ENCODE measurements at regions not wholly inside any gene's neighbourhood (a gene's known extent, or its start where the extent isn't known, plus 50 kb on each side); places are given as distances from the start of the nearest gene placed in this dataset.

DNA sequence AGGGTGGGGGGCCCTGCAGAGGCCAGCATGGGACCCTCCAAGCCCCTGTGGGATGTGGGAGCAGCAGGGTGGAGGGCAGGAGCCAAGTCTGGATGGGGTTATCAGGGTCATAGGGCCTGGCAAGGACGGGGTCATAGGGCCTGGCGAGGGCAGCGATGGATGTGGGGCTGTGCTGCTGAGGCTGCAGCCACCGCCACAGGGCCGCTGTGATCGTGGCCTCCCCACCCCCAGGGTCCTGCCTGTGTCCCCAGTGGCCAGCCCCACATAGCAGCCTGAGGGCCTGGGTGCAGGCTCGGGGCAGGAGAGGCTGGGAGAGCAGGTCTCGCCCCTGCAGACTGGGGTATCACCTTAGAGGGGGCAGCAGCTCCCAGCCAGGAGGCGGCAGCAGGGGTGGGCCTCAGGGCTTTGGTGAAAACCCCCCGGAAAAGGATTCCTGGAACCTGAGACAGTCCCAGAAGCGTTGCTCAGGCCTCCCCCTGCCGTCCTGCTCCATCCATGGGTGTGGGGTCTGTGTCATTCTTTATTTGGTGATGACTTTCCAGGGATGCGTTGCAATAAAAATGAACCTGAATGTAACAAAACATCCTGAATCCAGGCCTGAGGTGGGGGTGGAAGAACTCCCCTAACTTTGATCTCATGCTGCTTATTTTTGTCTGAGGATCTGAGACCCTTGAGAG lies 107.3 kb upstream of the SHH start:
- DNase-seq (ENCODE audit: low read depth) = no peak

DNA sequence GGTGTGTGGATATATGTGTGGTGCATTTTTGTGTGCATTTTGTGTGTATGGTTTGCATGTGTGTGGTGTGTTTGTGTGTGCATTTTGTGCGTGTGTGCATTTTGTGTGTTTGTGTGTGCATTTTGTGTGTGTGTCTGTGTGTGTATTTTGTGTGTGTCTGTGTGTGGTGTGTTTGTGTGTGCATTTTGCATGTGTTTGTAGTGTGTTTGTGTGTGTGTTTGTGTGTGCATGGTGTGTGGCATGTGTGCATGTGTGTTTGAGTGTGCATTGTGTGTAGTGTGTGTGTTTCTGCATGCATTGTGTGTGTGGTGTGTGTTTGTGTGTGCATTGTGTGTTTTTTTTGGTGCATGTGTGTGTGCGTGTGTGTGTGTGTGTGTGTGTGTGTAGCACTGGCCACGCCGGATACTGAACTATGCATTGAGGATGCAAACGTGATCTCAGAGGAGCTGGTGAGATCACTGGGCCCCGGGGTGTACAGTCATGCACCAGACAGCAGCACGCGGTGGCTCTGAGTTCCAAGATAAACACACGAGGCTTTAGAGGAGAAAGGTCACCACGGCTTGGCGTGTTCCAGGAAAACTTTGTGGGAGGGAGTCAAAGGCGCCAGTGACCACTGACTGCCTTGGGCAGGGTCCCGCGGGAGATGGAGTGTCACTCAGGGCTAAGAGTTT lies 106.6 kb upstream of the SHH start:
- DNase-seq (ENCODE audit: low read depth) = peak; percentile 1

DNA sequence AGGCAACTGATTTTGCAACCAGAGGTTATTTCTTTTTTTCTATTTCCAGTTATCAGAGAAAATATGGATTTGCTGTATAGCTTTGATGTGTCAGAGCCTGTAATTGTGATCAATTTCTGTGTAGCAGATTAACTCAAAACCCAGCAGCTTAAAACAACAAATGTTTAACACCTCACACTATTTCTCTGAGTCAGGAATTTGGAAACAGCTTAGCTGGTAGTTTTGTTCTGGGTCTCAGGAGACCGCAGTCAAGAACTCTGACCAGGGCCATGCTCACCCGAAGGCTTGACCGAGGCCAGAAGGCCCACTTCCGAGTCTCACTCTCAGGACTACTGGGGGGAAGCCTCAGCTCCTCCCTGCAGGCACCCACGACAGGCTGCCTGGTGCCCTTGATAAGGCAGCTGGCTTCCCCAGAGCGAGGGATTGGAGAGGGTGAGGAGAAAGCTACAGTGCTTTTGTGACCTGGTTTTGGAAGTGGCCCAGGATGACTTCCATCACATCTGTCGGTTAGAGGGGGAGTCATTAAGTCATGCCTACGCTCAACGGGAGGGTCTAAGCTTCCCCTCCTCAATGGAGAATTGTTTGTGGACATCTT lies 105.7 kb upstream of the SHH start:
- no peak for DNase-seq (ENCODE audit: low read depth)

DNA sequence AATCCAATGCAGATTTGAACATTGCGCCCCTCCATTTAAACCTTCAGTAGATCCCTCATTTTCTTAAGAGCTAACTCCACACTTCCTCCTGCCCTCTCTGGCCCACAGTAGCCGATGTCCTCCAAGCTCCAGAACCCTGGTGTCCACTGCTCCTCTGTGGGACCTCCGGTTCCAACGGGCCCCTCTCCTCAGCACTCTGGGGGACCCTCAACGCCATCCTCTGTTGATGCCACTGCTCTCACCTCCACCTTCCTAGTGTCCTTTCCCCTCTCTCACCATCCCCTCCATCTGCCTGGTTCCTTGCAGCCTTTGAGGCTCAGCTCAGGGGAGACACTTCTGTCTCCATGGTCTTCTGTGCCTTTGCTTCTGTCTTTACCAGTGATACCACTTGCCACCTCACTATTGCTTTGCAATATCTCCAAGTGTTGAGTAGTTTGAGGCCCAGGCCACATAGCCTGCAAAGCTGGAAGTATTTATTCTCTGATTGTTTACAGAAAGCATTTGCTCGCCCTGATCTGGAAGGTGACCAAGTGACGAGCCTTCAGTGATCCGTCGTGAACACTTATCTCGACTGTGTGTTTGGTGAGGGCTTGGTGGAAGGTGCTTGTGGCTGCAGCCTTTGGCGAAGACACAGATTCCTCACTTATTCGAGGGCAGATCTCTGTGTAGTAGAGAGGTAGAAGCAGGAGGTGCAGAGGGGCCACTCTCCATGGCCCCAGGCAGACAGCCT lies 104.8 kb upstream of the SHH start:
- DNase-seq (ENCODE audit: low read depth) = no peak

DNA sequence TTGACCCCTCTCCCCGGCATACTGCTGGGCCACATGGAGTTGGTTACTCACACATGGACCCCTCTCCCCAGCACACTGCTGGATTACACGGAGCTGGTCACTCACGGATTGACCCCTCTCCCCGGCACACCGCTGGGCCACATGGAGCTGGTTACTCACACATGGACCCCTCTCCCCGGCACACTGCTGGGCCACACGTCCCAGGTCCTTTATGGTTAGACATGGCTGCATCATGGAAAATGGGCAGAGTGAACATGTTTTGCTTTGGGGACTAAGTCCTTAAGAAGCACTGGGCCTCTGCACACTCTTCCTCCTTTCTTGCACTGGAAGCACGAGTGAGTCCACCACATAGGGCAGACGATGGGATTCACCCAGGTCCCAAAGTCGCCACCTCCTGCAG lies 102.1 kb upstream of the SHH start:
- no peak for DNase-seq (ENCODE audit: low read depth)

DNA sequence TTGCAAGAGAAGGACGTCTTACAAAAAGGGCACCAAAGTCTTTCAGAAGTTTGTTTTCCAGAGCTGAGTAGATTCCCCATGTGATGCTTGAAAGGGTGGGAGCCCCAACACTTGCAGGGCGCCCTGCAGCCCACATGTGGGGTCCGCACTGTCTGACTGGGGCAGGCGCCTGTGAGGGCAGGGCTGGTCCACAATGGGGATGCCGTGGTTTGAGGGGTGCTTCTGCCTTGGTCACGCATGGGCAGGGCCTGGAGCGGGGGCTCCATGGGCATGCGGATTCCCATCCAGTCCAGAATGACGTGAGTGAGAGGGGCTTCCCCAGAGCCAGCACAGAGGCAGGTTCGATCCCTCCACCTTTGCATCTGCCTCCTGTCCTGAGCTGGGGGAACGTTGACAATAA lies 101.5 kb upstream of the SHH start:
- DNase-seq (ENCODE audit: low read depth) = no peak

DNA sequence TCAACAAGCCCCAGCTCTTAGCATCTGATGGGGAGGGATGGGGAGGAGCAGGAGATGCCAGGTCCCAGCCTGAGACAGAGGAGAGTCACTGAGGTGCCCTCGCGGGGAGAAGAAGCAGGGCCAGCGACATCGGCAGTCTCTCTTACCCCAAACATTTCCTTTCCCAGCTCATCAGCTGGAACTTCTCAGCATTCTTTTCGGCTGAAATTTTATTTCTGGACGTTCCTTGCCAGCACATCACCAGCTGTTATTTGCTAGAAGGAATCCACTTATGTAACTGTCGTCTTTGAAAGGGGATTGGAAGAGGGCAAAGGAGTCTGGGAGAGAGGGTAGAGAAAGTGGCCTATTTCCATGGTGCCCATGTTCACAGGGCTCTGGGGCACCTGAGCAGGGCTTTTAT lies 101.0 kb upstream of the SHH start:
- DNase-seq (ENCODE audit: low read depth) = no peak

DNA sequence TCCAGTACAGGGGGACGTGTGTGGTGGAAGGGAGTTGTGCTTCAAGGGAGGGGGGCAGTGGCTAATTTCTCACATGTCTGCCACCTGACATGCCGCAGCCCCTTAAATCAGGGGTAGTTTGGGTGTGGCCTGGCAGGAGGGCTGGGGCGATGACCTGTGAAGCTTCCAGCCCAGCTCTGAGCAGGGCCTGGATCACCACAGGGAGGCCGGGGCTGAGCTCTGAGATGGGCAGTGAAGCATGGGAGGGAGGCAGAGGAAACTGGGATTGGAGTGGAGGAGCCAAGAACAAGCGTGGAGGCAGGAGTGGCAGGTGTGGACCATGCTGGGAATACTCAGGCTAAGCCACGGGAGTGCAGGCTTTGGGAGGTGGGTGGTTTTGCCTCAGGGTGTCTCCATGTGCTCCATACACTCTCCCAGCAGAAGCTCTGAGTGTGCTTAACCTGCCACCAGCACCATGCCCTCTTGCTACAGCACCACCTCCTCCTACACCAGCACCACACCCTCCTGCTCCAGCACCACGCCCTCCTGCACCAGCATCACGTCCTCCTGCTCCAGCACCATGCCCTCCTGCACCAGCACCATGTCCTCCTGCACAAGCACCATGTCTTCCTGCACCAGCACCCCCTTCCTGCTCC lies 99.3 kb upstream of the SHH start:
- no peak for DNase-seq (ENCODE audit: low read depth)

DNA sequence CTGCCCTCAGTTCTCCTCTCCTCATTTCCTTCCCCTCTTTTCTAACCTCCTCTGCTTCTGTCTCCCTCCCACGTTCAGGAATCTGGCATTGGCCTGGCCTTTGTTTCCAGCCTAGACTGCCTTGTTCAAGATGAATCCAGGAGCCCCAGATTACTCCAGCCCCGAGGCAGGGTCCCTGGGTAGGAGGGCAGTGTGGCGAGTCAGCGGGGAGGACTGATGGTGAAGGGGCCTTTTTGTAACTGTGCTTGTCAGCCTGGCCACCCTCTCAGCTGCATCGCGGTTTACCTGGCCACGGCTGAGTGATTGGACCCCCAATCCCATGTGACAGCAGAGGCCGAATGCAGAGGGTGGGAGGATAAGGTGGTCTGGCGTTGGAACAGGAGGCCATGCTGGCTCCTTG lies 96.1 kb upstream of the SHH start:
- DNase-seq (ENCODE audit: low read depth) = no peak

DNA sequence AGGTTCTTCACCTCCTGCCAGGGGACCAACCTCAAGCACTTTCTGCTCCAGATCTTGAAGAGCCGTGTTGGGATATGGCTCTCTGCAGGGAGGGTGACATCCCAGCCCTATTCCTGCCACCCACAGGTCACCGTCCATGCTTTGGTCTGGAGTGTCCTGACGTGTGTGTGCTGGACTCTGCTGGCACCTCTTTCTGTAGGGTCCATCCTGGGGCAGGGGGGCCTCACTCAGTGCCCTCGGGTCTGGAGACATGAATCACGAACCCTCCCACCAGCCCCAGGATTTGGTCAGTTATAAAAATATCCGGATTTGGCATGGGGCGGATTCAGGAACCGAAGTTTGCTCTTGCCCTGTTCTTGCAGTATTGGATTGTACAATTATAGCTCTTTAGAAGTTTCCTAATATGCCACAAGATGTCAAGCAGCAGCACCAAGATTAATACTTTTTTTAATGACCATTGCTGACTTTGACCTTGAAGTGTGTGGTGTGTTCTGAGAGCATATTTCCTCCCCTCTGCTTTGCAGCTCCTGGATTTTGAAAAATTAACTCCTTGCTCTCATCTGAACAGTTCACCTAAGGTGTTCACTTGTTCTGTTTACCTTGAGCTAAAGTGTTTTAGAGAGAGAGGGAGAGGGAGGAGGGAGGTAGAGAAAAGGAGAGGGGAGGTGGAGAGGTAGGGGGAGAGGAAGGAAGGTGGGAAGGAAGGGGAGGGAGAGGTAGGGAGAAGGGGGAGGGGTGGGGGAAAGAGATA lies 95.4 kb upstream of the SHH start:
- no peak for DNase-seq (ENCODE audit: low read depth)

DNA sequence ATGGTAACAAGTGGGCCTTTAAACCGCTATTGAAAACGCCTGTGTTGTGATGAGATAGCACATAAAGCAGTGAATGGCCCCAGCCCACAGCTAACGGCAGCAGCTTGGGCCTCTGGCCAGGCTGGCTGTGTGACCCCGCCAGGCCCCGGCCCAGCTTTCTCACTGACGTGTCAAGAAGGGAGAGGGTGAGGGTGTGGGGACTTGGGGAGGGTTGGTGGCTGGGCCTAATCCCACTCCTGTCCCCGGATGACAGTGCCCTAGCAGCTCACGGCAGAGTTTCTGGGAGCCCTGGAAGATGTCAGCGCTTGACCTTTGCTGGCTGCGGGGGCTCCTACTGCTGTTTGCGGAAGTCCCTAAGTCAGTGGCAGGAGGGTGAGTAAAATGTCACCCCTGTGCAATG lies 88.9 kb upstream of the SHH start:
- DNase-seq (ENCODE audit: low read depth) = no peak

DNA sequence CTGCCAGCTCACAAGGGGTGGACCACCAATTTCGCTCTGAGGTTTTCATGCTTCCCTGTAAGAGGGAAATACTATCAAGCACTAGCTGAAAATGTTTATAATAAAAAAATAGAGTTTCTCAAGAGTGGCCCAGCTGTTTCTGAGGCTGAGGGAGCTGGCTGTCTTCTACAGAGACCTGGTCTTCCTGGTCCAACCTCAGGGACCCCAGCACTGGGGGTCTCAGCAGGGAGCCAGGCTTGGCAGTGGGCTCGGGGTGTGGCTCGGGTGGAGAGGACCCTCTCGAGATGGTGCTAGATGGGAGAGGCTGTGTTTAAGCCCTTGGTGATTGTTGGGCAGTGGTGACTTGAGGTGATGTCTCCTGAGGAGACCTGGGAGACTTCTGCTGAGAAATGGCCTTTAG lies 87.3 kb upstream of the SHH start:
- DNase-seq (ENCODE audit: low read depth) = no peak

DNA sequence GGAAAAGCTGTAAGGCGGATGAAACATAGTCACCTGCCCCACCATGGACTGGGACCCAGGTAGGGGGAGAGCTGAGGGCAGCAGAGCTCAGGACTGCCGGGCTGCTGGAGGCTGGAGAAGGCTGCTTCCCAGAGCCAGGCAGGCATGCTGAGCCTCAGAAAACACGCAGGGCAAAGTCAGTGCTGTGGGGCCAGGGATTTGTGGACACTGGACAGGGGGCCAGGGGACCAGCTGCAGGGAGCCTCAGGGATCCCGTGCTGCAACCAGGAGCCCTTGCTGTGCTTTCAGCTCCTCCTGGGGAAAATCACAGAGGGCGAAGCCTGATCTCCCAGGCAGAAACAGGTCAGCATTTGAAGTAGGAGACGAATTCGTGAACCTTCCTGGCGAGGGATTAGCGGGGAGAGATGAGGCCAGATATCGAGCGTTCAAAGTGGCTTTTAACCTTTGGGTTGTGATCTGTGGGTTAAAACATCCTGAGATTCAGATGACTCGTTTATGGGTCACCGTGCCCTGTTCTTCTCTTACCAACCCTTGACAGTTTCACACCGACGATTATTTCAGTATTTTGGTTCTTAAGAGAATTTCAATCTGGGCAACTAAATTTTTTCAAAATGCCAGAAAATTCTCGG lies 85.6 kb upstream of the SHH start:
- DNase-seq (ENCODE audit: low read depth) = no peak

DNA sequence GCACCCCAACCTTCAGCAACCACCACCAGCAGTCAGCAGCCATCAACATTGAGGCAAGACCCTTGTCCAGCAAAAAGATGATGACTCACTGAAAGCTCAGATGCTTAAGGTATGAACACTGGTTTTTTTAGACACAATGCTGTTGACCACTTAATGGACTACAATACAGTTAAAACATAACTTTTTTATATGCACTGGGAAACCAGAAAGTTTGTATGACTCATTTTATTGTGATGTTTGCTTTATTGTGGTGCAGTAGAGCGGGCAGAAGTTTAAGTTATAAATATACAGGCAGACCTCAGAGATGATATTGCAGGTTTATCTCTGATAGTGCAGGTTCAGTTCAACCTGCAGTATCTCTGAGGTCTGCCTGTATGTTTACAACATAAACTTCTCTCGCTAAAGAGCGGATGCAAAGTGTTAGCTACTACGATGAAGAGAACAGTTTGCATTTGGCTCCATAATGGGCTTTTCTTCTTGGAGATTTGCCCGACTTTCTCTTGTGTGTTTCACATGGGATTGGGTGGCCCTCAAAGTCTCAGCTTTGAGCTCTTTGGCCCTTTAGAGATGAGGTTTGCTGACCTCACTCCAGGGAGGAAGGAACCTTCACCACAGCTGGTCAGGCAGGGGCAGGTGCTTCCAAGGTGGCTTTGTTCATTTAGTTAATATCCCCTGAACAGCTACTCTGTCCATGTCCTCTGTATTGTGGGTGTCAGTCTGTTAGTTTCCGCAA lies 84.4 kb upstream of the SHH start:
- no peak for DNase-seq (ENCODE audit: low read depth)

DNA sequence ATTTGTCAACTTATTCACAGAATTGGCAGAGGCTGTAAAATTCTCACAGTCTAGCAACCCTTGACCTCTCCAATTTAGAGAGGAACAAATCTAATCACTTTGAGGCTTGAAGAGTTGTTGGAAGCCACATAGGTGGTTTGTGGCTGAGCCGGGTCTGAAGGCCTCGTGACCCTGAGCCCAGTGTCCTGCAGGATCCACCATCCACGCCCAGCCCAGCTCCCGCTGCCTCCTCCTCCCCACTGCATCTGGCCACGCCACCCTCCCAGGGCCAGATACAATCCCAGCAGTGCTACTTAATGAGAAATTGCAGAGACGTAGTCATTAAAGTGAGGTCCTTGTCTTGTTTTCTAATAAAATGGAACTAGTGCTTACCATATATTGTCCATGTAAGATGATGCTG lies 81.4 kb upstream of the SHH start:
- no peak for DNase-seq (ENCODE audit: low read depth)

DNA sequence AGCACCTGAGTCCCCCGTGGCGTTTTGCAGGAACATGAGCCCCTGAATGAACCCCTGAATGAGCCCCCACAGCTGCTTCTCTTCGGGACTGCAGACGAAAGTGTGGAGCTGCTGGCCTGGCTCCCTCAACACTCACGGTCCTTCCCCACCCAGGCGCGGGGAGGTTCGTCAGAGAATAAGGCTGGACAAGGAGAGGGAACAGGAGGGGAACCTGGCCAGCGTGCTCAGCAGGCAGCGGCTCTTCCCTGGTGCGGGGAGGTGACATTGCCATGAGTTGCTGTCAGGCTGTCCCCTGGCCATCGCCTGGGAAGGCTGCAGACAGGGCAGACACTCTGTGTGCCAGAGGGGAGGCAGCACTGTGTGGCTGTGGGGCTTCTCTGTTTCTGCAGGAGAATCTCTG lies 80.9 kb upstream of the SHH start:
- no peak for DNase-seq (ENCODE audit: low read depth)

DNA sequence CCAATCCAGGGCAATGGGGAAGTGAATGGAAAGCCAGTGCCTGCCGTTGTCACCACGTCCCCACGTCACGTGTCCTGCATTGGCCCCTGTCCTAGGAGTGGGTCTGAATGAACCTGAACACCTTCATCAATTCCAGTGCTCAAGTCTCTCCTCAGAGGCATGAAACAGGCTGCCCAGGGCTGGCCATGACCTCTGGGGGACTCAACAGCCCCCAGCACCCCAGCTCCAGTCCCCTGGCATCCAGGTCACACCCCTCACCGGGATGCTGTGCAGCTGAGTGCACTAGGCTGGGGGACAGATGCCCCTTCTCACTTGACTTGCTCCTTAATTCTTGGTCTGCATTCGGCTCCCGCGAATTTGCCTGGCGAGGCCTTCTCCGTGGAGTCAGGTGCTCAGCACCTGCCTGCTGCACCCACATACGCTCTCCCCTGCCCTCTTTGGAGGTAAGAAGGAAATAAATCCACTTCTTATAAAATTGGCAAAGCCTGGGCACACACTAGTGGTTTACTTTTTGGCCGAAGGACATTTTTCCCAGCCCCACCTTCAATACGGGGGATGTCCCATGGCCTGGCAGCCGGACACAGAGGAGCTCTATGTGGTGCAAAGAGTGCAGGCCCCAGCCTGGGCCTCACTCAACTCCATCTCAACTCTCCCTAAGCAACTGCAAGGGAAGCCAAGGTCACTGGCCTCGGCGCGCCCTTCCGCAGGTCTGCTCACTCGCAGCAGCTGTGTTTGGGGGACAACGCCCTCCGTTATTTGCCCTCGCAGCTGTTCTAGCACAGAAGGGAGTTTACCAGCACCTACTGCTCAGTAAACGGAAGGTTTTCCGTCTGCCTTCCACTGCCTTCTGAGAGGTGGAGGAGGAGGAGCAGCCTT lies 77.6 kb upstream of the SHH start:
- no peak for DNase-seq (ENCODE audit: low read depth)

DNA sequence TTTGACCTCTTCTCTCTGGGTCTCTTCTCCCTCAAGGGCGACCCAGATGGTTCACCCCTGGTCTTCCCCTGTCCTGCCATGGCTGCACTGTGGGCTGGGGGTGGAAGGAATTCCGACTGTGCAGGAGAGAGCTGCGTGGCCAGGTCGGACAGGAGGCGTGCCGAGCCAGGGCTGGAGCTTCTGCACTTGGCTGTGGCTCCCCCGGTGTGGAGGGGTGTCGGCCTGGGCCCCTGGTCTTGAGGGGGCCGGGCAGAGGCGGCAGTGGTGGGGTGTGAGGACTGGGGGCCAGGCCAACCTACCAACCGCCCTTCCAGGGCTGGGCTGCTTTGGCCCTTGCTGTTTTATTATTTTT lies 74.9 kb upstream of the SHH start:
- no peak for DNase-seq (ENCODE audit: low read depth)

DNA sequence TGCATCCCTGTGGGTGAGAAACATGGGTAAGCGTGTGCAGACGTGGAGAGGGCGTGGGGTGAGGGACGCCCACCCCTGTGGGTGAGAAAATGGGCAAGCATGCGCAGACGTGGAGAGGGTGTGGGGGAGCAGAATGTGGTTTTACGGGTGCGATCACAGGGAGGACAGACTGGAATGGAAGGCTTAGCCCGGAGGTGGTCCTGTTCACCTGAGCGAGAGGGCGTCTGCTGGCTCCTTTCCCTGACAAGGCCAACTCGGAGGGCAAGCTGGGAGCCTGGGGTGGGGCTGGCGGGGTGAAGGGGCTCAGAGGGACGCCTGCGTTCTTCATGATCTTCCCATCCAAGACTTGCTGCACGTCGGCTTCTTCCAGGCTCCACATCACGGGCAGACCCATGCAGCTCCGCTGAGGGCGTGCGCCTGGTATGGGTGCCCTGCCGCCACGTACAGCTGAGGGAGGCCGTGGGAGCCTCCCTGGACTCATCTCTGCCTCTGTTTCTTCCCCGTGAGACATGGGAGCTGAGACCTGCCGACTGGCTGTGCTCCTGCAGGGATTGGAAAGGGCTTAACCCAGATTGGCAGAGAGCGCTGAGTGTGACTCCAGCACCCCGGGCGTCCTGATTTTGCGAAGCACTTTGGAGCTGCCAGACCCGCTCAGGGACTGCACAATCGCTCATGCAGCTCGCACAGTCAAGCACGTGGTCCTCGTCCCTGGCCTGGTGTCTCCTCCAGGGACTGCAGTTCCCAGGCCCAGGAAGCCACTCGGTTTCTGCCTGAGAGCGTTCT lies 74.3 kb upstream of the SHH start:
- no peak for DNase-seq (ENCODE audit: low read depth)

Measured in EH (cell line).